GM12878 (cell line): ENCODE measurements at regions not wholly inside any gene's neighbourhood (a gene's known extent, or its start where the extent isn't known, plus 50 kb on each side); places are given as distances from the start of the nearest gene placed in this dataset.

Experiments used
- ATF7 ChIP-seq: fragments of 450-650 bp; IDR thresholded peaks from 2 replicates; pipeline ENCODE4 v1.6.1; 2016; ENCODE audit warnings: low read depth, mild to moderate bottlenecking
- CBFB ChIP-seq: IDR thresholded peaks from 2 replicates; pipeline ENCODE4 v1.6.1; 2016; ENCODE audit warnings: antibody characterized with exemption, low read depth
- CTCF ChIP-seq, 3 experiments: IDR thresholded peaks in 2 of 3; conservative IDR thresholded peaks in 1 of 3; 2 replicates each; pipeline ENCODE4 v1.5.1; 2011; ENCODE audit warnings: low read depth in 3 of 3, low read length in 3 of 3, mild to moderate bottlenecking in 3 of 3, control low read depth in 2 of 3, moderate library complexity in 2 of 3, inconsistent platforms in 1 of 3, mixed read lengths in 1 of 3; ENCODE audit not compliant: control insufficient read depth in 2 of 3, insufficient read depth in 1 of 3; ENCODE audit errors: extremely low read depth in 1 of 3
- EP300 ChIP-seq, 2 experiments: fragments of 150-350 bp in 1 of 2; IDR thresholded peaks; 2 replicates each; pipeline ENCODE4 v1.6.1; 2011 to 2012; ENCODE audit warnings: low read depth in 2 of 2, low read length in 2 of 2, borderline replicate concordance in 1 of 2, improper control_type of control experiment in 1 of 2, inconsistent platforms in 1 of 2; ENCODE audit not compliant: control insufficient read depth in 1 of 2
- EZH2 ChIP-seq: IDR thresholded peaks from 2 replicates; pipeline ENCODE4 v1.6.1; 2012; ENCODE audit warnings: low read depth, mild to moderate bottlenecking, control low read depth, inconsistent platforms, low read length, borderline replicate concordance; ENCODE audit not compliant: control insufficient read depth
- POLR2A ChIP-seq: IDR thresholded peaks from 2 replicates; pipeline ENCODE4 v1.6.1; 2011; ENCODE audit warnings: low read depth, mild to moderate bottlenecking, low read length
- PRDM15 ChIP-seq: fragments of 450-650 bp; formaldehyde crosslinking; IDR thresholded peaks from 2 replicates; pipeline ENCODE4 v1.4.0; 2020; ENCODE audit warnings: mild to moderate bottlenecking, moderate library complexity
- REST ChIP-seq: IDR thresholded peaks from 2 replicates; pipeline ENCODE4 v1.6.1; 2012; ENCODE audit warnings: mild to moderate bottlenecking, low read depth, low read length
- SUZ12 ChIP-seq: fragments of 200-600 bp; sonication (generic); IDR thresholded peaks from one replicate; pipeline ENCODE4 v1.6.1; 2018; ENCODE audit warnings: antibody characterized with exemption, mild to moderate bottlenecking; ENCODE audit not compliant: unreplicated experiment
- TARDBP ChIP-seq: IDR thresholded peaks from 2 replicates; pipeline ENCODE4 v1.6.1; 2016; ENCODE audit warnings: borderline replicate concordance

GRCh38 chr12:118821386-118821925 lies 159.9 kb upstream of the SRRM4 start:
- TF ChIP-seq CTCF (IDR thresholded peaks at IDR 0.05 in 2 of 3, conservative IDR thresholded peaks at IDR 0.05 in 1 of 3; ENCODE audit: control insufficient read depth in 2 of 3, extremely low read depth in 1 of 3, insufficient read depth in 1 of 3, low read depth in 3 of 3, low read length in 3 of 3) (no peak), POLR2A (no peak), ATF7 (no peak), CBFB (no peak), EP300 (IDR thresholded peaks at IDR 0.05; ENCODE audit: borderline replicate concordance in 1 of 2, control insufficient read depth in 1 of 2, low read depth in 2 of 2, low read length in 2 of 2) (no peak), REST (no peak), SUZ12 (no peak), EZH2 (no peak), PRDM15 (CRISPR knock-in tag) (no peak), TARDBP (no peak)
